Activated T-helper 17 cell treated with anti-CD3 and anti-CD28 coated beads, Interleukin-2, amount 50 U/mL, for 72 hours (primary cell): ENCODE measurements at regions not wholly inside any gene's neighbourhood (a gene's known extent, or its start where the extent isn't known, plus 50 kb on each side); places are given as distances from the start of the nearest gene placed in this dataset.
A peak's percentile ranks its signal among the peaks of the same experiment; 100 is the strongest.
"Not testable (repeated sequence)": the region's sequence is repeated elsewhere in the genome, so short reads cannot be mapped to it uniquely, and the experiment has no call there.

Source experiments
- ATAC-seq: fragments of 150-1000 bp; cut with Tn5 transposase; replicated peaks from 2 replicates; pipeline ENCODE4 v1.10.0; 2021; ENCODE audit warnings: mild to moderate bottlenecking, moderate library complexity
- H3K27ac Mint-ChIP-seq: one replicate; pipeline ENCODE4 v1.8.0; 2022; ENCODE audit warnings: mixed read lengths
- H3K27me3 Mint-ChIP-seq: one replicate; pipeline ENCODE4 v1.8.0; 2022; ENCODE audit warnings: mixed read lengths
- H3K36me3 Mint-ChIP-seq: one replicate; pipeline ENCODE4 v1.8.0; 2022; ENCODE audit warnings: low read depth, mild to moderate bottlenecking, mixed read lengths
- H3K4me1 Mint-ChIP-seq: one replicate; pipeline ENCODE4 v1.8.0; 2022; ENCODE audit warnings: mixed read lengths
- H3K4me3 Mint-ChIP-seq: one replicate; pipeline ENCODE4 v1.8.0; 2022; ENCODE audit warnings: mild to moderate bottlenecking, mixed read lengths
- H3K9me3 Mint-ChIP-seq: one replicate; pipeline ENCODE4 v1.8.0; 2022; ENCODE audit warnings: mixed read lengths

- not testable (repeated sequence) for H3K36me3 Mint-ChIP-seq, H3K4me3 Mint-ChIP-seq, H3K27ac Mint-ChIP-seq, H3K27me3 Mint-ChIP-seq, ATAC-seq, H3K9me3 Mint-ChIP-seq, H3K4me1 Mint-ChIP-seq
Observed at GRCh38 chr21:7743940-7744339, 2777.4 kb upstream of the TPTE start.

- not testable (repeated sequence) for H3K27me3 Mint-ChIP-seq, H3K9me3 Mint-ChIP-seq, H3K36me3 Mint-ChIP-seq, H3K4me3 Mint-ChIP-seq, H3K4me1 Mint-ChIP-seq, H3K27ac Mint-ChIP-seq
- ATAC-seq, result peak; percentile 97
Observed at GRCh38 chr21:7744406-7745099, 2776.8 kb upstream of the TPTE start.

- H3K4me1 Mint-ChIP-seq, H3K36me3 Mint-ChIP-seq, H3K27ac Mint-ChIP-seq, H3K4me3 Mint-ChIP-seq, H3K9me3 Mint-ChIP-seq, H3K27me3 Mint-ChIP-seq: not testable (repeated sequence)
- peak; percentile 84 for ATAC-seq
Observed at GRCh38 chr21:7745100-7745450, 2776.3 kb upstream of the TPTE start.

GRCh38 chr21:7747964-7748363 lies 2773.4 kb upstream of the TPTE start:
- H3K36me3 Mint-ChIP-seq, H3K4me3 Mint-ChIP-seq, H3K9me3 Mint-ChIP-seq, ATAC-seq, H3K27ac Mint-ChIP-seq, H3K27me3 Mint-ChIP-seq, H3K4me1 Mint-ChIP-seq: not testable (repeated sequence)

- not testable (repeated sequence) for H3K27ac Mint-ChIP-seq, H3K36me3 Mint-ChIP-seq, H3K9me3 Mint-ChIP-seq, ATAC-seq, H3K4me3 Mint-ChIP-seq, H3K4me1 Mint-ChIP-seq, H3K27me3 Mint-ChIP-seq
Observed at GRCh38 chr21:7752611-7753010, 2768.8 kb upstream of the TPTE start.

- H3K4me3 Mint-ChIP-seq, H3K27ac Mint-ChIP-seq, H3K9me3 Mint-ChIP-seq, H3K4me1 Mint-ChIP-seq, H3K36me3 Mint-ChIP-seq, H3K27me3 Mint-ChIP-seq: not testable (repeated sequence)
- ATAC-seq, result peak; percentile 97
Observed at GRCh38 chr21:7753380-7753877, 2768.0 kb upstream of the TPTE start.

GRCh38 chr21:7769985-7770384 lies 2751.4 kb upstream of the TPTE start:
- not testable (repeated sequence) for H3K27ac Mint-ChIP-seq, H3K9me3 Mint-ChIP-seq, H3K27me3 Mint-ChIP-seq, H3K4me1 Mint-ChIP-seq, H3K36me3 Mint-ChIP-seq, H3K4me3 Mint-ChIP-seq
- peak; percentile 62 for ATAC-seq

GRCh38 chr21:7774219-7774618 lies 2747.2 kb upstream of the TPTE start:
- not testable (repeated sequence) for H3K4me1 Mint-ChIP-seq, H3K27me3 Mint-ChIP-seq, H3K36me3 Mint-ChIP-seq, H3K4me3 Mint-ChIP-seq, H3K9me3 Mint-ChIP-seq, H3K27ac Mint-ChIP-seq, ATAC-seq

- not testable (repeated sequence) for H3K27me3 Mint-ChIP-seq, ATAC-seq, H3K4me1 Mint-ChIP-seq, H3K9me3 Mint-ChIP-seq, H3K36me3 Mint-ChIP-seq
- peak overlapping the region; percentile 42 for H3K4me3 Mint-ChIP-seq
- peak overlapping the region; percentile 94 for H3K27ac Mint-ChIP-seq
Observed at GRCh38 chr21:7775327-7775984, 2745.9 kb upstream of the TPTE start.

GRCh38 chr21:7776035-7776434 lies 2745.3 kb upstream of the TPTE start:
- ATAC-seq, result peak; percentile 55
- H3K9me3 Mint-ChIP-seq, H3K4me1 Mint-ChIP-seq, H3K36me3 Mint-ChIP-seq, H3K27me3 Mint-ChIP-seq: not testable (repeated sequence)
- Mint-ChIP-seq H3K27ac (peak overlapping the region; percentile 94), H3K4me3 (peak overlapping the region; percentile 42)

- not testable (repeated sequence) for H3K27ac Mint-ChIP-seq, ATAC-seq, H3K4me1 Mint-ChIP-seq, H3K36me3 Mint-ChIP-seq, H3K9me3 Mint-ChIP-seq, H3K27me3 Mint-ChIP-seq, H3K4me3 Mint-ChIP-seq
Observed at GRCh38 chr21:7776622-7777021, 2744.8 kb upstream of the TPTE start.

GRCh38 chr21:7777289-7777688 lies 2744.1 kb upstream of the TPTE start:
- H3K36me3 Mint-ChIP-seq, H3K27me3 Mint-ChIP-seq, H3K4me3 Mint-ChIP-seq, H3K4me1 Mint-ChIP-seq, H3K27ac Mint-ChIP-seq, H3K9me3 Mint-ChIP-seq, ATAC-seq: not testable (repeated sequence)

- not testable (repeated sequence) for H3K36me3 Mint-ChIP-seq, H3K27ac Mint-ChIP-seq, H3K9me3 Mint-ChIP-seq, H3K4me1 Mint-ChIP-seq, H3K27me3 Mint-ChIP-seq, H3K4me3 Mint-ChIP-seq
- peak; percentile 93 for ATAC-seq
Observed at GRCh38 chr21:7787427-7788078, 2733.8 kb upstream of the TPTE start.

- not testable (repeated sequence) for H3K27me3 Mint-ChIP-seq, H3K27ac Mint-ChIP-seq, H3K36me3 Mint-ChIP-seq, H3K9me3 Mint-ChIP-seq, ATAC-seq, H3K4me1 Mint-ChIP-seq, H3K4me3 Mint-ChIP-seq
Observed at GRCh38 chr21:7793797-7794196, 2727.6 kb upstream of the TPTE start.

GRCh38 chr21:7797328-7797727 lies 2724.1 kb upstream of the TPTE start:
- ATAC-seq, H3K27me3 Mint-ChIP-seq, H3K4me1 Mint-ChIP-seq, H3K27ac Mint-ChIP-seq, H3K4me3 Mint-ChIP-seq, H3K9me3 Mint-ChIP-seq, H3K36me3 Mint-ChIP-seq: not testable (repeated sequence)
